ENCODE measurements at regions not wholly inside any gene's neighbourhood (a gene's known extent, or its start where the extent isn't known, plus 50 kb on each side); places are given as distances from the start of the nearest gene placed in this dataset.
"Not testable (repeated sequence)": the region's sequence is repeated elsewhere in the genome, so short reads cannot be mapped to it uniquely, and the experiment has no call there.

DNA sequence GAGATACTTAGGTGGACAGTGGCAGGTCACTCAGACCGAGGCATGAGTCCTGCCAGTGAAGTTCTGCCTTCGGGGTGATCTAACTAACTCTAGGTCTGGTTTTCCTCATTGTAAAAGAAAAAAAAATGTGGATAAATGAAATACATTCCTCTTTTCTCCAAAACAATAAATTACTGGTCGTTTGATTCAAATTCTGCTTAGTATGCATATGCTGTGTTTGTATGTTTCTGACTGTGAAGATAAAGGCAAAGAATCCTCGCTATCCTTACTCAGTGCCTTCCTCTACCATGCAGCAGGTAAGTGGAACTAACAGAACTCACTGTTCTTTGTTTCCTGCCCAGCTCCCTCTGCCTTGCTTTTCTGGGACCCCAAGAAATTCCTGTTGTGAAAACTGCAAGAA, 330.1 kb downstream of the SUCLG1 start:
- no peak for DNase-seq

DNA sequence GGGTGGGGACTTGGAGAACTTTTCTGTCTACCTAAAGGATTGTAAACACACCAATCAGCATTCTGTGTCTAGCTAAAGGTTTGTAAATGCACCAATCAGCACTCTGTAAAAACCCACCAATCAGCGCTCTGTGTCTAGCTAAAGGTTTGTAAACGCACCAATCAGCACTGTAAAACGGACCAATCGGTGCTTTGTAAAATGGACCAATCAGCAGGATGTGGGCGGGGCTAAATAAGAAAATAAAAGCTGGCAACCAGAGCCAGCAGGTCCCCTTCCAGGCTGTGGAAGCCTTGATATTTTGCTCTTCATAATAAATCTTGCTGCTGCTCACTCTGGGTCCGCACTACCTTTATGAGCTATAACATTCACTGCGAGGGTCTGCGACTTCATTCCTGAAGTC, 331.3 kb downstream of the SUCLG1 start:
- not testable (repeated sequence) for DNase-seq

DNA sequence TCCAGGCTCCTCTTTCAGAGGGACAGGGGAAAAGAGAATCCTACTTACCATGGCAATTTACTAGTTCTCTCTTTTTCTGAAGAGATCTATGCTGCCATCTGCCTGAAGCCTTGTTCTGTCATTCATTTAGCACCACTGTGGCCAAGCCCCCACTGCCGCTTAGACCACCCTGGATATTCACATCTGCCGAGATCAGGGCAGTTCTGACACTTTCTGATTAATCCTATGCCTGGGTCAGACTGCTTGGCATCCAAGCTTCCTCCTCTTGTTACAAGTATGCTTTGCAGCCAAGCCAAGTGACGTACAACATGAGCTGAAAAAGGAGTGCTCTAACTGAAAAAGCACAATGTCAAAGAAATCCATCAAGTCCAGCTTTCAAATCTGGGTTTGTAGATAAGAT, 332.6 kb downstream of the SUCLG1 start:
- no peak for DNase-seq

- DNase-seq: no peak
Observed at GRCh38 chr2:84126084-84126483, 333.0 kb downstream of the SUCLG1 start.

DNA sequence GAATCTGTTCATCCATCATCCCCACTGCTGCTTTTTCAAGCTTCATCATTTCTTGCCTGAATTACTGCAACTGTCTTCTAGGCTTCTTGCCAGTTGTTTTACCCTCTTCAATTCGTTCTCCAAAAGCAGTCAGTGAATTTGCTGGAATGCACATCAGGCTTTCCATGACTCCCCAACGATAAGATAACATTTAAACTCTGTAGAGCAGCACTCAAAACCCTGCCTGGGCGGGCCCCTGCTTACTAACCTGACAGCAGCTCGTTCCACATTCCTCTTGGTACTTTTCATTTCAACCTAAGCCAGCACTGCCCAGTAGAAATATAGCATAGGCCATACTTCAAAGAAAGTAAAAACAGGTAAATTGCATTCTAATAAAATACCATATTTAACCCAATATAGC, 342.9 kb downstream of the SUCLG1 start:
- DNase-seq: no peak

- no peak for DNase-seq
Observed at GRCh38 chr2:84115173-84115857, 343.8 kb downstream of the SUCLG1 start.

- not testable (repeated sequence) for DNase-seq
Observed at GRCh38 chr2:84103816-84104527, 355.1 kb downstream of the SUCLG1 start.

- no peak for DNase-seq
Observed at GRCh38 chr2:84102274-84102673, 356.8 kb downstream of the SUCLG1 start.

DNA sequence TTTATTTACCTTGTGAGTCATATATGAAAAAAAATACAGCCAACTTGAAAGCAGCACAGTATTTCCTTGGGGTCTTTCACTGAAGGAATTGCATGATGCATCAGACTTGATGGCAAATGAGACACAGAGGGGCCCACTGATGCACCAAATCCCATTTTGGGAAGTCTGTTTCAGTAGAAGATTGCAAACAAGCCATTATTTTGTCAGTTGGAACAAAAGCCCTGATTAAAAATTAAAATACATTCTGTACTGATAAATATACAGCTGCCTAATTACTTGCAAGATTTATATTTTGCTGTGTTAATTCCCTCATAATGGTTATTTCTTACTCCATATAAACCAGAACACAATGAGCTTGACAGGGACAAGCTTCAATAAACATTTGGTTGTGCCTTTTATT, 370.4 kb downstream of the SUCLG1 start:
- no peak for DNase-seq

GRCh38 chr2:84085562-84085961, 373.5 kb downstream of the SUCLG1 start:
- DNase-seq: no peak

GRCh38 chr2:84084856-84085255, 374.2 kb downstream of the SUCLG1 start:
- DNase-seq: no peak

- no peak for DNase-seq
Observed at GRCh38 chr2:84083984-84084383, 375.1 kb downstream of the SUCLG1 start.

DNA sequence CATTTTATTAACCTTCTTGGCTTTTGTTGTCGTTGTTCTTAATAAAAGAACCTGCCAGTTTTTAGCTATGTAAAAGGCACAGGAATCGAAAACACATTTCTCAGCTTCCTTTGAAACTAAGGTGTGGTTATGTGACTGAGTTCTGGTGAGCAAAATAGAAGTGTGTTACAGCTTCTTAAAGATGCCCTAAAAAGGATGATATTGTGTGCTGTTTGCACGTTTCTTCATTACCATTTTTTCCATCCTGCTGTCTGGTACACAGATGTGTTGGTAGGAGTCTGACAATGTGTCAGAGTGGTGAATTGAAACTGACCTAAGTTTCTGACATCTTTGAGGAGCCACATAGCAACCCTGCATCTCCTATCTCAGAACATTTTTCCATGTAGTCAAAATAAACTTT, 380.6 kb downstream of the SUCLG1 start:
- DNase-seq: no peak

GRCh38 chr2:84077496-84077895, 381.6 kb downstream of the SUCLG1 start:
- DNase-seq: no peak

DNA sequence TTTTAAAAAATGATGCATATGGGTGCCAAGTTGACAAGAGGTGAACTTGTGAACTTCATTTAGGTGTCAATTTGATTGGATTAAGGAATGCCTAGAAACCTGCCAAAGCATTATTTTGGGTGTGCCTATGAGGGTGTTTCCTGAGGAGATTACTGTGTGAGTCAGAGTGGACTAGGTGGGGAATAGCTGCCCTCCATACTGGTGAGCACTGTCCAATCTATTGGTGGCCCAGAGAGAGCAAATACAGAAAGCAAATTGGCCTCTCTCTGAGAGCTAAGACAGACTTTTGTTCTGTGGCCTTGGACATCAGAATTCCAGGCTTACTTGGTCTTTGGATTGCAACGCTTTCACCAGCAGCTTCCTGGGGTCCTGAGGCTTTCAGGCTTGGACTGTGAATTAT, 388.0 kb downstream of the SUCLG1 start:
- no peak for DNase-seq

DNA sequence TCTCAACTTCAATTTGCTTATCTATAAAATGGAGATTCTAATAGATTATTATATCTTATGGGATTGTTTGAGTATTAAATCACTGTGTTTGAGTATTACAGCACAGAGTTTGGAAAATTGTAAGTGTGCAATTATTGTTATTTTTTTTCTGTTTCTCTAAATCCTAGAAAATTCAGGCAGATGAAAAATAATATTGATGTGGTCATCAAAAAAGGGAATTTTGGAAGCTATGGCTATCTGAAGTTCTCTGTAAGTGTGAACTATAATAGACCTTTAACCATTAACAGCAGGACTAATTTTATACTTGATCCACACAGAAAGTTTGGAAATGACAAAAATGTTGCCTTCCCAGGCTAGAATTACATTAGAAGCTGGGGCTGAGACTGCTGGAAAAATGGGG, 393.2 kb downstream of the SUCLG1 start:
- no peak for DNase-seq

DNA sequence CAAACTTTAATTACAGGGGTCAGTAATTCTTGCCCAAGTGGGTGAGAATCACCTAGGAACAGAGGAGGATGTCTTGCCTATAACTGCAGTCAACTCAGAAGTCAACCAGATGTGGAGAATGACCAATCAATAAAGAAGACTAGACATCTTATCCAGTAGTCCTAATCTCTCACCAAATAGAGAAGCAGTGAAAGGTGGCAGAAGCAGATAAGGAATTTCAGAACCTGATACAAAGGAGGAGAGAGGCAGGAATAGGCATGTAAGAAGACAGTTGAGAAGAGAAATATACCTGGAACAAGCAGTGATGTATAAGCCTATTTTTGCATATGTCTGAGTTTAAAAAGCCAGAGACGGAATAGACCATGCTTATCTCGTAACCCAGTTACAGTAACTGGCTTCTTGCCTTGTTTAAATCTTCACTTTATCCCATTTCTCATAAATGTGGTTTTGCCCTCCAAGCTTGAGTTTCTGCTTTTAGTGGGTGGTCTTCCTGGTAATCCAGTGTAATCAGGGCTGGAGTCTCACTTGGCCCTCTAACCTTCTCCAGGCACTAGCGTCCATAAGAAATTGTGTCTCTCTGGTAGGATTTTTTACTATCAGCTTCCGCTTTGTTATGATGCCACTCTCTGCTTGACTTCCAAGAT, 401.0 kb downstream of the SUCLG1 start:
- DNase-seq: no peak

- DNase-seq: no peak
Observed at GRCh38 chr2:84055816-84056215, 403.3 kb downstream of the SUCLG1 start.

DNA sequence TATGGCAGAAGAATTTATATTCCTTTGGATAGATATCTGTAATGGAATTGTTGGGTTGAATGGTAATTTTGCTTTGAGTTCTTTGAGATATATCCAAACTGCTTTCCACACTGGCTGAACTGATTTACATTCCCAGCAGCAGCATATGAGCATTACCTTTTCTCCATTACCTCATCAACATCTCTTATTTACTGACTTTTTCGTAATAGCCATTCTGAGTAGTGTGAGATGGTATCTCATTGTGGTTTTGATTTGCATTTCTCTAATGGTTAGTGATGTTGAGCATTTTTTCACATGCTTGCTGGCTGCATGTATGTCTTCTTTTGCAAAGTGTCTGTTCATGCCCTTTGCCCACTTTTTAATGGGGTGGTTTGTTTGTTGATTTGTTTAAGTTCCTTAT, 404.5 kb downstream of the SUCLG1 start:
- not testable (repeated sequence) for DNase-seq

DNA sequence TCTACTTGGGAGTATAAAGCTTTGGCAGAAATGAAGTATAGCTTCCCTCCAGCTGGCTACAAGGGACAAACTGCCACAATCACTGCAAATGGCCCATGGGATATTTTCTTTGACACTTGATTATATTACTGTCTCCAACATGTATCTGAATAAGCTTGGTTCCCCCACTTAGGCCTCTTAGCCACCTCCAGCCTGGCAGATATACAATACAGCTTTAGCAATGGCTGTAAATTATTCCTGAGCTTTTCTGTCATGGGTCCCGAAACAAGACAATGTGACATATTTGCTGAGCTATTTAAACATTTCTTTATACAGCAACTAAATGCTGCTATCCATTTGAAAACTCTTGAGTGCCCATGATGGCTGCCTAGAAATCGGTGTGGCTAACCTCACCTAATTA, 406.2 kb downstream of the SUCLG1 start:
- no peak for DNase-seq

DNA sequence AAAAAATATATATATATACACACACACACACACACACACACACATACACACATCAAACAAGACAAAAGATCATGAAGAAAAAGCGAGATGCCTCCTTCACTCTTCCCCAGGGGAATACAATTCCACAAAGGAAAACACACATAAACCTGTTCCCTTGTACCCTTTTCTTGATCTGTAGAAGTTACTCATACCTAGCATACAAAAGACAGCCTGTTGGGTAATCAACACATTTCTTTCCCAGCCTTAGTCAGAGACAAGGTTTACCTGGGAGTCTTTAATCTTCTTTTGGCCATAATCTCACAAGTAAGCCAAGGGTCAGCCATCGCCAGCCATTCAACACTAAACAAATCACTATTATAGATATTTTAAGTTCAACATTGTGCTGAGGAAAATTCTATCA, 407.0 kb downstream of the SUCLG1 start:
- DNase-seq: no peak

GRCh38 chr2:84048964-84049363, 410.1 kb downstream of the SUCLG1 start:
- DNase-seq: no peak

DNA sequence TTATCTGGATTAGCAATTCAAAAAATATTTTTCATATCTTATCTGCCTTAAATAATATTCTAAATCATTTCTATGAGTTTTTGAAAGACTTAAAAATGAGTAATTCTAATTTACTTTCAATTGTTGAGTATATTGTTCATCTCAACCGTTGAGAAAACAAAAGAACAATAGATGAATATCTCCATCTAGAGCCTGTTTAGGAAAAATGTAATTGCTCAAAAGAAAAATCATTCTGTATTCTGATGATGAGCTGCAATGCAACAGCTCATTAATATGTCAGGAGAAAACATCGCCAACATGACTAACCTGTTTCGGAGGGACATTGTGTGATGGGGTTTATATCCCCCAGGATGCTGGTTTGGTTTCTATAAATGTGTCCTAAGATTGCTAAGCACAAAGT, 417.6 kb downstream of the SUCLG1 start:
- no peak for DNase-seq

- DNase-seq: no peak
Observed at GRCh38 chr2:84040281-84040680, 418.8 kb downstream of the SUCLG1 start.

Data from DMS79 treated with DMSO at 0.1 percent for 48 hours (cell line).